Left lung (tissue), 4 donors: ENCODE measurements at regions not wholly inside any gene's neighbourhood (a gene's known extent, or its start where the extent isn't known, plus 50 kb on each side); places are given as distances from the start of the nearest gene placed in this dataset.

Source experiments
- ATAC-seq: fragments of 200-7000 bp; cut with Tn5 transposase; one replicate; pipeline ENCODE4 v1.9.1; 2020; ENCODE audit warnings: moderate library complexity
- DNase-seq, 4 donors: peaks; one replicate each; pipeline ENCODE4 v3.0.0-alpha.2; 2013 to 2020
- H3K27ac ChIP-seq, 2 donors: fragments of 200-600 bp; sonication (generic) in 1 of 2; one replicate each; pipeline versions ENCODE4 v1.5.0 to v1.8.0; 2020 to 2021
- H3K27me3 ChIP-seq, 2 donors: fragments of 200-600 bp; sonication (generic) in 1 of 2; one replicate each; pipeline versions ENCODE4 v1.5.0 to v1.8.0; 2020 to 2021
- H3K36me3 ChIP-seq, 2 donors: fragments of 200-600 bp; sonication (generic) in 1 of 2; one replicate each; pipeline versions ENCODE4 v1.5.0 to v1.8.0; 2020 to 2021
- H3K4me1 ChIP-seq, 2 donors: fragments of 200-600 bp; one replicate each; pipeline ENCODE4 v1.8.0; 2021
- H3K4me3 ChIP-seq, 2 donors: fragments of 200-600 bp; sonication (generic) in 1 of 2; one replicate each; pipeline versions ENCODE4 v1.5.0 to v1.8.0; 2020 to 2021; ENCODE audit warnings: mild to moderate bottlenecking in 1 of 2
- H3K9me3 ChIP-seq, 2 donors: fragments of 200-600 bp; sonication (generic) in 1 of 2; one replicate each; pipeline versions ENCODE4 v1.5.0 to v1.8.0; 2020 to 2021
- intact Hi-C, 2 donors: fragments of 100-400 bp; cut with DNase I; formaldehyde crosslinking; loops; one replicate each; pipeline versions ENCODE4 v1.11.2 to v1.14.2; 2022
- TF ChIP-seq, protein P1 (sequence below), 2 donors: fragments of 200-600 bp; sonication (generic) in 1 of 2; IDR thresholded peaks; one replicate each; pipeline versions ENCODE4 v1.5.0 to v1.8.0; 2021; ENCODE audit warnings: antibody characterized with exemption in 2 of 2
- donor health status: DM: no; HTN: yes; CAD: no.
- donor health status: DM: no; HTN: no; CAD: no.

DNA sequence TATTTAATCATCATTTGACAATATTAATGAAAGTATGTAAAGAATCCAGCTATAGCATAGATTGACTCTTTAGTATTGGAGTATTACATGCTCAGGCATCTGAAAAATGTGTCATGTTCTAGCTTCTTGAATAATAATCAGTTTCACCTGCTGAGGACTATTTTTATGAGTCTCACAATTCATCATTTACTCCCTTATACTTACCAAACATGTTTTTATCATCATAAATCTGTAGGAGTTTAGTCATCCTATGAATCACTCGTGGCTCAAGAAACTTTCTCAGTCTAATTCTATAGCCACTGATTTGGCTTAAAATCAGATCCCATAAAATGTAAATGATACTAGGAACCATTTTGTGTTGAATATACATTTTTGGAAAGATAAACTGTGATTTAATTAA, 1616.1 kb downstream of the C4orf33 start:
- H3K4me1 ChIP-seq, result no peaks in the 10 kb centered on the region
- DNase-seq (no peak), ATAC-seq (no peak)
- H3K27me3 ChIP-seq, result no peaks in the 10 kb centered on the region
- intact Hi-C loops, result no loop called here
- TF ChIP-seq, protein P1, sequence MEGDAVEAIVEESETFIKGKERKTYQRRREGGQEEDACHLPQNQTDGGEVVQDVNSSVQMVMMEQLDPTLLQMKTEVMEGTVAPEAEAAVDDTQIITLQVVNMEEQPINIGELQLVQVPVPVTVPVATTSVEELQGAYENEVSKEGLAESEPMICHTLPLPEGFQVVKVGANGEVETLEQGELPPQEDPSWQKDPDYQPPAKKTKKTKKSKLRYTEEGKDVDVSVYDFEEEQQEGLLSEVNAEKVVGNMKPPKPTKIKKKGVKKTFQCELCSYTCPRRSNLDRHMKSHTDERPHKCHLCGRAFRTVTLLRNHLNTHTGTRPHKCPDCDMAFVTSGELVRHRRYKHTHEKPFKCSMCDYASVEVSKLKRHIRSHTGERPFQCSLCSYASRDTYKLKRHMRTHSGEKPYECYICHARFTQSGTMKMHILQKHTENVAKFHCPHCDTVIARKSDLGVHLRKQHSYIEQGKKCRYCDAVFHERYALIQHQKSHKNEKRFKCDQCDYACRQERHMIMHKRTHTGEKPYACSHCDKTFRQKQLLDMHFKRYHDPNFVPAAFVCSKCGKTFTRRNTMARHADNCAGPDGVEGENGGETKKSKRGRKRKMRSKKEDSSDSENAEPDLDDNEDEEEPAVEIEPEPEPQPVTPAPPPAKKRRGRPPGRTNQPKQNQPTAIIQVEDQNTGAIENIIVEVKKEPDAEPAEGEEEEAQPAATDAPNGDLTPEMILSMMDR (IDR thresholded peaks at IDR 0.05), result no peak
- H3K27ac ChIP-seq, result no peak overlapping the region
- H3K4me3 ChIP-seq, result no peak overlapping the region
- no peaks in the 10 kb centered on the region for H3K36me3 ChIP-seq
- H3K9me3 ChIP-seq, result no peaks in the 10 kb centered on the region

DNA sequence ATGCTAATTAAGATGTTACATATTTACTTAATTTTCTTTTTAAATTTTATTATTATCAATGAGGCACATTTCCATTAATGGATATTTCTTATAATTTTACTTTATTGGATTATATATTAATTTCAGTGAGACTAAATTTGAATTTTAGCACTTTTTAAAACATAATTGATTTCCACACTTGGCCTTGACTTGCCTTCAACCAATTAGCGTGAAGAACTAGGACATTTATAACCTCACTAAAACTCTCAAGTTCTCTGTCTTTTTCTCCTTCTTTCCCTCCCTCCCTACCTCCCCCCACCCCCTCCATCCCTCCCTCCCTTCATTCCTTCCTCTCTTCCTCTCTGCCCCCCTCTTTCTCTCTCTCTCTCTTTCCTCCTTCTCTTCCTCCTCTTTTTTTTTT, 1618.1 kb downstream of the C4orf33 start:
- intact Hi-C loops, result no loop called here
- ATAC-seq, result no peak
- Histone ChIP-seq H3K9me3 (no peaks in the 10 kb centered on the region), H3K36me3 (no peaks in the 10 kb centered on the region), H3K27me3 (no peaks in the 10 kb centered on the region), H3K4me1 (no peaks in the 10 kb centered on the region), H3K4me3 (no peak overlapping the region), H3K27ac (no peak overlapping the region)
- TF ChIP-seq, protein P1 (IDR thresholded peaks at IDR 0.05), result no peak
- no peak for DNase-seq

DNA sequence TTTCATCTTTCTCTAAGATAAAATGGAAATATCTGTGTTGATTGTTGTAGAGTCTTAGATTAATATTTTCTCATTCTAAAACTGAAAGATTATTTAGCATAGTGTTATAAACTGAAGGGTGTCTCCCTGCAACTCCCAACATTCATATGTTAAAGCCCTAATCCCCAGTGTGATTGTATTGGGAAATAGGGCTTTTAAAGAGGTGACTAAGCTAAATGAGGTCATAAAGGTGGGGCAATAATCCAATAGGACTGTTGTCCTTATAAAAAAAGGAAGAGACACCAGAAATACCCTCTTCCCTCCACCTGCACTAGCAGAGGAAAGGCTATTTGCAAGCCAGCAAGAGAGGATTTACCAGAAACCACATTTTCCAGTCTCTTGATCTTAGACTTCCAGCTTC, 1626.4 kb downstream of the C4orf33 start:
- no peaks in the 10 kb centered on the region for H3K4me1 ChIP-seq
- no peak overlapping the region for H3K27ac ChIP-seq
- no peaks in the 10 kb centered on the region for H3K27me3 ChIP-seq
- no peak for DNase-seq
- TF ChIP-seq, protein P1 (IDR thresholded peaks at IDR 0.05), result no peak
- no peaks in the 10 kb centered on the region for H3K36me3 ChIP-seq
- no peak for ATAC-seq
- intact Hi-C loops, result no loop called here
- no peaks in the 10 kb centered on the region for H3K9me3 ChIP-seq
- H3K4me3 ChIP-seq, result no peak overlapping the region

DNA sequence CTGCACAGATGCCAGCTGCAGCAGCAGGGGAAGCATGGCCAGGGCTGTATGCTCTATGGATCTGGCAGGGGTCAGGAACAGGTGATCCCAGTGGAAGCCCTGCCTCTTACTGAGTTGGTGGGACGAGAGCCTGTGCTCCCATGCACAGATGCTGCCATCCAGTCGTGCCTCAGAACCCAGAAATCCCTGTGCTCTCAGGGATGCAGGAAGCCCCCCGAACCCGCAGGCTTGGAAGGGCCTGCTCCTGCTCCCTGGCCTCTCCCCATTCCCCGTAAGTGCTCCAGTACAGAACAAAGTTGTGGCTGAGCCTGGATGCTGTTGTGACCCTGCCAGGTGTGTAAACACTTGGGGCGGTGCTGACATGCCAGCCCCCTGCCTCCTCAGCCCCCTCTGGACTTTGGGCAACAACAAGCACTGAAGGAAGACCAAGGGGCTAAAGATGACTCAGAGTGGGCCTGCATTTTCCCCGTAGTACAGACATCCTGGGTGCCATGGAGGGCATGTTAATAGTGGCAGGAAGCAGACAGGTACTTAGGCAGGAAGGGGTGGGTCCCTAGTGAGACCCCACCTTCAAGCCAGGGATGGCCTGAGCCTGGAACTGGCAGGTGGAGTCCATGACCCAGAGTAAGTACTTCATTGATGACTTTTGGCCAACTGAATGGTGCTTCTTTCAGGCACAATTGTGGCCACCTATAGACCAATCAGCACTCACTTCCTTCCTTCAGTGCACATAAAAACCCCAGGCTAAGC, 1640.7 kb downstream of the C4orf33 start:
- H3K4me1 ChIP-seq, result no peaks in the 10 kb centered on the region
- DNase-seq (peak in 1 of 4 donors; percentile 26), ATAC-seq (no peak)
- H3K4me3 ChIP-seq, result no peak overlapping the region
- H3K9me3 ChIP-seq, result peaks cover 0 to 30% of the 10 kb centered on the region in 2 donors
- H3K27ac ChIP-seq, result no peak overlapping the region
- intact Hi-C loops, result no loop called here
- TF ChIP-seq, protein P1 (IDR thresholded peaks at IDR 0.05), result no peak
- H3K36me3 ChIP-seq, result no peaks in the 10 kb centered on the region
- H3K27me3 ChIP-seq, result no peaks in the 10 kb centered on the region

DNA sequence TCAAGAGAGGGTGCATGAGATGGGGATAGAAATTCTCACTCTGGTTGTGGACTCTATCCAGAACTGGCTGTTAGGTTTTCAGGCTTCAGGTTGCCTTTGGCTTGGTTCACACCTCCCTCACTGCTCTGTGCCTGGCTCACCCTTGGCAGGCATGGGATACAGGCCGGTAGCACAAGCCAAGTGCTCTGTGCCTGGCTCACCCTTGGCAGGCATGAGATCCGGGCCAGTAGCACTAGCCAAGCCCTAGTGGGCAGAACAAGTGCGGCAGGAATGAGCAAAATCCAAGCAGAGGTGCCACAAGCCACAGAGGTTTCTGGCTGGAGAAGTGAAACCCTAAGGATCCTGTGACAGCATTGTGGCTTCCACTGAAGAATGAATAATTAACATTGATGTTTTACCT, 1642.3 kb downstream of the C4orf33 start:
- H3K4me1 ChIP-seq, result no peaks in the 10 kb centered on the region
- DNase-seq (peak in 1 of 4 donors; percentile 14), ATAC-seq (no peak)
- H3K27me3 ChIP-seq, result no peaks in the 10 kb centered on the region
- TF ChIP-seq, protein P1 (IDR thresholded peaks at IDR 0.05), result no peak
- H3K27ac ChIP-seq, result no peak overlapping the region
- no peaks in the 10 kb centered on the region for H3K36me3 ChIP-seq
- H3K4me3 ChIP-seq, result no peak overlapping the region
- intact Hi-C loops, result no loop called here
- peaks cover 0 to 26% of the 10 kb centered on the region in 2 donors for H3K9me3 ChIP-seq
